ENCODE measurements at regions not wholly inside any gene's neighbourhood (a gene's known extent, or its start where the extent isn't known, plus 50 kb on each side); places are given as distances from the start of the nearest gene placed in this dataset.

DNA sequence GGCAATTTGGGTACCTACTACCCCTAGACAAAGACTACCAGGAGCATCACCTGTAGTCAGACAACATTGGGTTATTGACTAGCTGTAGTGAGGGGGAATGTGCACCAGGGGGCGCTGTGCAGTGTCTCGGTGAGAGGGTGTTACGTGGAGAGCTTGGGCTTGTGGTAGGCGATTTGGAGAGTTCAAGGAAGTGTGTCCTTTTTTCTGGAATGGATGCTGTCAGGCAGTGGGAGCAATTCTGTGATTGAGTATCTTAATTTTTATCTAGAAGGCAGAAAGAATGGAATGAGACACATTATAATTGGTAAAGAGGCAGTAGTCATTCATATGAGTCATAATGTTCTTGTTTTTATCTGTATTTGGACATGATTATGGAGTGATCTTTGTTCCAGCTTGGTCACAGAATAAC is 187.7 kb downstream of the GALC start:
- no peaks in the 10 kb centered on the region for H3K27me3 ChIP-seq
- no peak overlapping the region for H3K4me3 ChIP-seq
- no peak overlapping the region for H3K27ac ChIP-seq
- peak in 1 of 2 donors; percentile 25 for DNase-seq
- no peaks in the 10 kb centered on the region for H3K36me3 ChIP-seq
- H3K4me1 ChIP-seq: no peaks in the 10 kb centered on the region
- TF ChIP-seq, protein P1, sequence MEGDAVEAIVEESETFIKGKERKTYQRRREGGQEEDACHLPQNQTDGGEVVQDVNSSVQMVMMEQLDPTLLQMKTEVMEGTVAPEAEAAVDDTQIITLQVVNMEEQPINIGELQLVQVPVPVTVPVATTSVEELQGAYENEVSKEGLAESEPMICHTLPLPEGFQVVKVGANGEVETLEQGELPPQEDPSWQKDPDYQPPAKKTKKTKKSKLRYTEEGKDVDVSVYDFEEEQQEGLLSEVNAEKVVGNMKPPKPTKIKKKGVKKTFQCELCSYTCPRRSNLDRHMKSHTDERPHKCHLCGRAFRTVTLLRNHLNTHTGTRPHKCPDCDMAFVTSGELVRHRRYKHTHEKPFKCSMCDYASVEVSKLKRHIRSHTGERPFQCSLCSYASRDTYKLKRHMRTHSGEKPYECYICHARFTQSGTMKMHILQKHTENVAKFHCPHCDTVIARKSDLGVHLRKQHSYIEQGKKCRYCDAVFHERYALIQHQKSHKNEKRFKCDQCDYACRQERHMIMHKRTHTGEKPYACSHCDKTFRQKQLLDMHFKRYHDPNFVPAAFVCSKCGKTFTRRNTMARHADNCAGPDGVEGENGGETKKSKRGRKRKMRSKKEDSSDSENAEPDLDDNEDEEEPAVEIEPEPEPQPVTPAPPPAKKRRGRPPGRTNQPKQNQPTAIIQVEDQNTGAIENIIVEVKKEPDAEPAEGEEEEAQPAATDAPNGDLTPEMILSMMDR (IDR thresholded peaks at IDR 0.05): peak in 1 of 2 experiments; percentile 27
- H3K9me3 ChIP-seq: peaks cover 0 to 4% (median 0%) of the 10 kb centered on the region in 3 donors
- intact Hi-C loops (cut with DNase I; ENCODE audit: low total_unique reads): no loop called here

DNA sequence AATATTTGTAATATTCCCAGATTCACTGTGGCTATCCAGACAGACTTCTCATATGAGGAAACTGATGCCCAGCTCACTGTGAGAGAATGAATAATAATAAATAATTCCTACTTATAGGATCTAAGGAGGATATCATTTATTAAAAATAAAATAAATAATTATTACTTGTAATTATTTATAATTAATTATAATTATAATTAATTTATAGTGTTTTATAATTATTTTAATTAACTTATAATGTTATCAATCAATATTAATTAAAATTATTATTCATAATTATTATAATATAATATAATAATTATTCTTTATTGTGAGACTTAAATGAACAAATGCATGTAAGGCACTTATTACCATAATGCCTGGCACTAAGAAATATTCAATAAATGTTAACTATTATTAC is 192.8 kb downstream of the GALC start:
- Histone ChIP-seq H3K27ac (no peak overlapping the region), H3K36me3 (no peaks in the 10 kb centered on the region), H3K27me3 (no peaks in the 10 kb centered on the region), H3K9me3 (peaks cover 0 to 2% (median 0%) of the 10 kb centered on the region in 3 donors), H3K4me1 (no peaks in the 10 kb centered on the region), H3K4me3 (no peak overlapping the region)
- TF ChIP-seq, protein P1 (IDR thresholded peaks at IDR 0.05): no peak
- DNase-seq: no peak
- intact Hi-C loops (cut with DNase I; ENCODE audit: low total_unique reads): no loop called here

DNA sequence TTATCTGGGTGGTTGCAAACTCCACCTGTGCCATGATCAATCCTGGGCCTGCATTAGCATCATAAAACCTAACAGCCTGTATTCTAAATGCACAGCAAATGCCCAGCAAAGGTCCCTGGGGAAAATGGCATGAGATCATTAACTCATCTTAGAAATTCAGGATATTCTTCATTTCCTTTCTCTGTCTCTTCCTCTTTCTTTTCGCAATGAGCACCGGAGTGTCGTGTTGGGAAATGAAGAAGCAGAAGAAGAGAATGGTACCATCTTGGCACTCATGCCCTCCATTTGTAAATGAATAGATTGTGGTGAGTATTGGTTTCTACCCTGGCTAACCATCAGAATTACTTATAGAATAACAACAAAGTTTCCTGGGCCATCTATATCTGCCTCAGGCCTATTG is 193.6 kb downstream of the GALC start:
- intact Hi-C loops (cut with DNase I; ENCODE audit: low total_unique reads): no loop called here
- no peak overlapping the region for H3K4me3 ChIP-seq
- no peaks in the 10 kb centered on the region for H3K36me3 ChIP-seq
- no peaks in the 10 kb centered on the region for H3K9me3 ChIP-seq
- TF ChIP-seq, protein P1 (IDR thresholded peaks at IDR 0.05): no peak
- no peak overlapping the region for H3K27ac ChIP-seq
- no peaks in the 10 kb centered on the region for H3K27me3 ChIP-seq
- DNase-seq: no peak
- no peaks in the 10 kb centered on the region for H3K4me1 ChIP-seq

DNA sequence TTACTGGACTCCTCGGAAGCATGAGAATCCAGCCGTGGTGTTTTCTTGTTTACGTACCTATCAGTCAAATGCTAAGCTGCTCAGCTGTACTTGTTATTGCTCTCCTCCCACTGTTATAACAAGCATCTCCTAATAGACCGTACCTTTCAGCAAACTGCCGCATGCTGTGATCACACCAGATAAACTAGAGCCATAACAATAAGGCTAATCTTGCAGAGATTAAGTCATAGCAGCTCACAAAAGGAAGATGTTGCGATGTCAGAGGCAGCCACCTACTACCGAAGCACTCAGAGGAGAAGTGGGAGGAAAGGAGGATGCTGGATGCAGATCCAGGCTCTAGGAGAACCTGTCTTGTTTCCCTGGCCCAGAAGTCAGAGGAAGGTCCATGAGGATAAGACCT is 196.0 kb downstream of the GALC start:
- intact Hi-C loops (cut with DNase I; ENCODE audit: low total_unique reads): no loop called here
- no peaks in the 10 kb centered on the region for H3K27me3 ChIP-seq
- no peaks in the 10 kb centered on the region for H3K36me3 ChIP-seq
- DNase-seq: no peak
- H3K4me3 ChIP-seq: no peak overlapping the region
- TF ChIP-seq, protein P1 (IDR thresholded peaks at IDR 0.05): no peak
- H3K27ac ChIP-seq: no peak overlapping the region
- H3K9me3 ChIP-seq: no peaks in the 10 kb centered on the region
- no peaks in the 10 kb centered on the region for H3K4me1 ChIP-seq

DNA sequence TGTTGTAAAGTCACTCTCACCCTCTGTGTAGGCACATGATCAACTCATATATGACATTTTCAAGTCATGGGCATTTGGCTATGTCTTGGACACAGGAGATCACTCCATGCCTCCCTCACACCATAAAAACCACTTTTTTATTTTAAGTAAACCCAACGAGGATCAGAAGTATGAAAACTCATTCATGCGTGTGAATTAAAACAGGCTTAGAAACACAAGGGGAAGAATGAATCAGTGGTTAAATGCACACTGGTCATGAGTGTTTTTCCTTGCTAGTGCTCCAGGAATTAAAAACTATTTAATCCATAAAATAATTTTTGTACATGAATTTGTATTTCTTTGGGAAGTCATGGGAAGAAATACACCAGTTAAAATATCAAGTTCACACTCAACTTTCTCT is 198.4 kb downstream of the GALC start:
- DNase-seq: no peak
- no peak overlapping the region for H3K4me3 ChIP-seq
- H3K27me3 ChIP-seq: no peaks in the 10 kb centered on the region
- no peaks in the 10 kb centered on the region for H3K4me1 ChIP-seq
- no peaks in the 10 kb centered on the region for H3K9me3 ChIP-seq
- TF ChIP-seq, protein P1 (IDR thresholded peaks at IDR 0.05): no peak
- intact Hi-C loops (cut with DNase I; ENCODE audit: low total_unique reads): no loop called here
- H3K27ac ChIP-seq: no peak overlapping the region
- no peaks in the 10 kb centered on the region for H3K36me3 ChIP-seq

DNA sequence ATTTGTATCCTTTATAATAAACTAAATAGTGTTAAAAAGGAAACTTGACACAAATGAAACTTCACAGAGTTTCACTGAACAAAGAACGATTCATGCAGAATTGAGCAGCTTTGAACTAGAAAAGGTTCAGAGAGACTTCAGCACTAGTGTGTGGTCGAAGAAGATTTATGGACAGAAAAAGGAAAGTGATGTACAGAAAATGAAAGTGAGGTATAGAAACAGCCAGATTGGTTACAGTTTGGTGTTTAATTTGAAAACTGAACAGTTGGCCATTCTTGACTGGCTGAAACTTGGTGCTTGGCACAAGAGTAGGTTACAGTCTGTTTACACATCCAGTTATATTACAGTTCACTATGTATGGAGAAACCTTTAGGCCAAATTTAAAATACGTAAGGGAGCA is 207.1 kb downstream of the GALC start:
- H3K9me3 ChIP-seq: peaks cover 0 to 9% (median 0%) of the 10 kb centered on the region in 3 donors
- H3K36me3 ChIP-seq: no peaks in the 10 kb centered on the region
- H3K27ac ChIP-seq: no peak overlapping the region
- TF ChIP-seq, protein P1 (IDR thresholded peaks at IDR 0.05): no peak
- H3K4me3 ChIP-seq: no peak overlapping the region
- DNase-seq: no peak
- no peaks in the 10 kb centered on the region for H3K27me3 ChIP-seq
- no peaks in the 10 kb centered on the region for H3K4me1 ChIP-seq
- intact Hi-C loops (cut with DNase I; ENCODE audit: low total_unique reads): no loop called here
